HG02642 (cell line): ENCODE measurements at regions not wholly inside any gene's neighbourhood (a gene's known extent, or its start where the extent isn't known, plus 50 kb on each side); places are given as distances from the start of the nearest gene placed in this dataset.
"Not testable (repeated sequence)": the region's sequence is repeated elsewhere in the genome, so short reads cannot be mapped to it uniquely, and the experiment has no call there.

Source experiments
- ATAC-seq: cut with Tn5 transposase; IDR thresholded peaks from one replicate; pipeline ENCODE4 v1.9.1; 2021; ENCODE audit warnings: mild to moderate bottlenecking; ENCODE audit not compliant: unreplicated experiment, poor library complexity

- ATAC-seq: no peak
Measured at GRCh38 chr14:49286257-49286983, 299.8 kb downstream of the RPS29 start.

GRCh38 chr14:49280566-49280965 is 305.6 kb downstream of the RPS29 start:
- ATAC-seq: no peak

- no peak for ATAC-seq
Measured at GRCh38 chr14:49250517-49250916, 335.7 kb downstream of the RPS29 start.

GRCh38 chr14:49250109-49250508 is 336.1 kb downstream of the RPS29 start:
- ATAC-seq: no peak

GRCh38 chr14:49249022-49249421 is 337.2 kb downstream of the RPS29 start:
- peak; percentile 41 for ATAC-seq

GRCh38 chr14:49243777-49244176 is 342.4 kb downstream of the RPS29 start:
- not testable (repeated sequence) for ATAC-seq

- no peak for ATAC-seq
Measured at GRCh38 chr14:49240383-49240782, 345.8 kb downstream of the RPS29 start.

GRCh38 chr14:49228552-49228951 is 357.6 kb downstream of the RPS29 start:
- no peak for ATAC-seq

- no peak for ATAC-seq
Measured at GRCh38 chr14:49221316-49221715, 364.9 kb downstream of the RPS29 start.

GRCh38 chr14:49220492-49220891 is 365.7 kb downstream of the RPS29 start:
- no peak for ATAC-seq

GRCh38 chr14:49218436-49219092 is 367.6 kb downstream of the RPS29 start:
- ATAC-seq: no peak

- no peak for ATAC-seq
Measured at GRCh38 chr14:49212721-49213120, 373.5 kb downstream of the RPS29 start.

GRCh38 chr14:49209416-49209815 is 376.8 kb downstream of the RPS29 start:
- no peak for ATAC-seq

GRCh38 chr14:49206828-49207227 is 379.4 kb downstream of the RPS29 start:
- no peak for ATAC-seq

GRCh38 chr14:49203676-49204075 is 382.5 kb downstream of the RPS29 start:
- no peak for ATAC-seq

- ATAC-seq: no peak
Measured at GRCh38 chr14:49199159-49199558, 387.0 kb downstream of the RPS29 start.

- no peak for ATAC-seq
Measured at GRCh38 chr14:49196327-49196726, 389.9 kb downstream of the RPS29 start.

GRCh38 chr14:49194067-49194466 is 392.1 kb downstream of the RPS29 start:
- no peak for ATAC-seq

- peak; percentile 97 for ATAC-seq
Measured at GRCh38 chr14:49193332-49194065, 392.7 kb downstream of the RPS29 start.

- no peak for ATAC-seq
Measured at GRCh38 chr14:49191380-49191779, 394.8 kb downstream of the RPS29 start.

GRCh38 chr14:49189375-49189774 is 396.8 kb downstream of the RPS29 start:
- ATAC-seq: no peak
